Thymus (tissue), 11 donors: ENCODE measurements at regions not wholly inside any gene's neighbourhood (a gene's known extent, or its start where the extent isn't known, plus 50 kb on each side); places are given as distances from the start of the nearest gene placed in this dataset.
A peak's percentile ranks its signal among the peaks of the same experiment; 100 is the strongest.

ENCODE experiments used
- DNase-seq, 9 donors: peaks; one replicate each; pipeline ENCODE4 v3.0.0-alpha.2; 2013; ENCODE audit warnings: low spot score in 9 of 9, low read depth in 6 of 9, missing footprints in 1 of 9
- H3K27ac ChIP-seq, 2 donors: one replicate each; pipeline ENCODE4 v1.5.1; 2013; ENCODE audit warnings: control low read depth in 1 of 2, low read depth in 1 of 2, low read length in 1 of 2, mild to moderate bottlenecking in 1 of 2, moderate library complexity in 1 of 2
- H3K27me3 ChIP-seq, 2 donors: one replicate each; pipeline ENCODE4 v1.5.1; 2013; ENCODE audit warnings: low read length in 1 of 2; ENCODE audit not compliant: control insufficient read depth in 2 of 2, insufficient read depth in 1 of 2
- H3K36me3 ChIP-seq, 2 donors: one replicate each; pipeline ENCODE4 v1.5.1; 2013; ENCODE audit warnings: low read length in 1 of 2, mild to moderate bottlenecking in 1 of 2, moderate library complexity in 1 of 2; ENCODE audit not compliant: control insufficient read depth in 2 of 2, insufficient read depth in 2 of 2
- H3K4me1 ChIP-seq, 2 donors: one replicate each; pipeline ENCODE4 v1.5.1; 2013; ENCODE audit warnings: low read length in 2 of 2; ENCODE audit not compliant: control insufficient read depth in 2 of 2, insufficient read depth in 2 of 2
- H3K4me3 ChIP-seq, 2 donors: one replicate each; pipeline ENCODE4 v1.5.1; 2013; ENCODE audit warnings: low read length in 2 of 2, control low read depth in 1 of 2, mild to moderate bottlenecking in 1 of 2
- H3K9me3 ChIP-seq, 2 donors: one replicate each; pipeline ENCODE4 v1.5.1; 2013; ENCODE audit warnings: low read length in 1 of 2, mild to moderate bottlenecking in 1 of 2; ENCODE audit not compliant: control insufficient read depth in 2 of 2, insufficient read depth in 1 of 2
- WGBS: extraction: QIAGEN DNeasy Blood & Tissue Kit; methylation state at CpG from one replicate; pipeline ENCODE4 v1.1.7; 2013; 5-methylcytosine and 5-hydroxymethylcytosine counted together
- donor health status: healthy.

GRCh38 chr7:153152801-153153422 lies 393.4 kb downstream of the ACTR3B start:
- no peaks in the 10 kb centered on the region for H3K4me1 ChIP-seq
- 67% methylated on average over 8 of the region's 8 CpGs for WGBS
- H3K4me3 ChIP-seq = no peak overlapping the region
- H3K36me3 ChIP-seq = no peaks in the 10 kb centered on the region
- H3K27ac ChIP-seq = no peak overlapping the region
- no peaks in the 10 kb centered on the region for H3K9me3 ChIP-seq
- no peak for DNase-seq
- H3K27me3 ChIP-seq = no peaks in the 10 kb centered on the region

- WGBS = 22% methylated on average over 3 of the region's 3 CpGs
- H3K4me1 ChIP-seq = no peaks in the 10 kb centered on the region
- H3K9me3 ChIP-seq = no peaks in the 10 kb centered on the region
- no peaks in the 10 kb centered on the region for H3K27me3 ChIP-seq
- H3K36me3 ChIP-seq = no peaks in the 10 kb centered on the region
- H3K4me3 ChIP-seq = no peak overlapping the region
- H3K27ac ChIP-seq = no peak overlapping the region
- DNase-seq = no peak
These were observed 398.6 kb downstream of the ACTR3B start for GRCh38 chr7:153158149-153158548.

- Histone ChIP-seq H3K27ac (no peak overlapping the region), H3K4me3 (no peak overlapping the region), H3K36me3 (no peaks in the 10 kb centered on the region), H3K27me3 (no peaks in the 10 kb centered on the region), H3K4me1 (no peaks in the 10 kb centered on the region), H3K9me3 (peaks cover 0 to 12% of the 10 kb centered on the region in 2 donors)
- DNase-seq = no peak
- 95% methylated on average over 4 of the region's 4 CpGs for WGBS
These were observed 410.7 kb downstream of the ACTR3B start for GRCh38 chr7:153170287-153170686.

- Histone ChIP-seq H3K9me3 (no peaks in the 10 kb centered on the region), H3K4me3 (no peak overlapping the region), H3K27me3 (no peaks in the 10 kb centered on the region), H3K27ac (no peak overlapping the region), H3K4me1 (no peaks in the 10 kb centered on the region), H3K36me3 (no peaks in the 10 kb centered on the region)
- no peak for DNase-seq
These were observed 426.4 kb downstream of the ACTR3B start for GRCh38 chr7:153185936-153186335.

DNA sequence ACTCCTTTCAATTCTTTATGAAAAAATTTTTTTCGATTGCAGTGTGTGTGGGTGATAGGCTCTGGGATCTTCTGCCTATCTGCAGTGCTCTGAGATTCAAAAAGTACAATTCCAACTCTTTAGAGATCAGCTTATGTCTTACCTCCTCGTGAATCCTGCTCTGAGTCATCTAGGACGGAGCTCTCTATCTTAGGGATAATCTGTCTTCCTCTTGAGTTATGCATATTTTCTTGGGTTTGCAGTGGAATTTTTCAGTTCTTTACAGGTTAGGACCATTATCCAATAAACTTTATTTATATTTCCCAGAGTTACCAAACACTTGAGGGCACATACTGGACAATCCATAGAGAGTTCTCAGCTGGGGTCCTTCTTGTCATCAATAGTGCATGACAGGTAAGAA lies 428.6 kb downstream of the ACTR3B start:
- Histone ChIP-seq H3K27me3 (no peaks in the 10 kb centered on the region), H3K4me3 (no peak overlapping the region), H3K9me3 (no peaks in the 10 kb centered on the region), H3K27ac (no peak overlapping the region), H3K36me3 (no peaks in the 10 kb centered on the region), H3K4me1 (no peaks in the 10 kb centered on the region)
- 80% methylated on average over 3 of the region's 3 CpGs for WGBS
- DNase-seq = no peak

GRCh38 chr7:153188630-153189029 lies 429.1 kb downstream of the ACTR3B start:
- H3K36me3 ChIP-seq = no peaks in the 10 kb centered on the region
- no peaks in the 10 kb centered on the region for H3K4me1 ChIP-seq
- no peaks in the 10 kb centered on the region for H3K9me3 ChIP-seq
- WGBS = 94% methylated on average over 3 of the region's 3 CpGs
- no peaks in the 10 kb centered on the region for H3K27me3 ChIP-seq
- H3K27ac ChIP-seq = no peak overlapping the region
- H3K4me3 ChIP-seq = no peak overlapping the region
- DNase-seq = no peak

- H3K4me3 ChIP-seq = no peak overlapping the region
- H3K27me3 ChIP-seq = no peaks in the 10 kb centered on the region
- H3K27ac ChIP-seq = no peak overlapping the region
- no peaks in the 10 kb centered on the region for H3K9me3 ChIP-seq
- DNase-seq = peak in 2 of 9 donors; percentile 7 to 16
- H3K36me3 ChIP-seq = no peaks in the 10 kb centered on the region
- no peaks in the 10 kb centered on the region for H3K4me1 ChIP-seq
- 73% methylated on average over 3 of the region's 3 CpGs for WGBS
These were observed 430.9 kb downstream of the ACTR3B start for GRCh38 chr7:153190452-153190851.

DNA sequence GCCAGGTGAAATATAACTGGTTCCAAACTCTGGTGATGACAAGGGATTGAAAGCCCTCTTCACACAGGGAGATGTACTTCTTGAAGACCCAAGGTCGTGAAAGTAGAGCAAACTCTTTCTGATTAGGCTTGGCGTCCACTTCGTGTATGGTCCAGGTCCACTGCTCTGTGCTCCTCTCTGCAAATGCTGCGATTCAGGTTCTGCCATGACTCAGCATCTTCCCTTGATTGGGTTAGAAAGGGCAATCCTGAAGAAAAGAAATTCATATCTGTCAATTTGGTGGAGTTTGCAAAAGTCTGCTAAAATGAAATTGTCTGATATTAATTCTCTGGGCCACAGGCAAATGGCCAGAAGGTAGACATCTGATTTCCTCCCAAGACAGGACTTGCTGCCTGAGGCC lies 431.4 kb downstream of the ACTR3B start:
- no peak for DNase-seq
- no peaks in the 10 kb centered on the region for H3K27me3 ChIP-seq
- no peaks in the 10 kb centered on the region for H3K9me3 ChIP-seq
- no peaks in the 10 kb centered on the region for H3K4me1 ChIP-seq
- no peak overlapping the region for H3K27ac ChIP-seq
- H3K36me3 ChIP-seq = no peaks in the 10 kb centered on the region
- H3K4me3 ChIP-seq = no peak overlapping the region
- 88% methylated on average over 4 of the region's 4 CpGs for WGBS

DNA sequence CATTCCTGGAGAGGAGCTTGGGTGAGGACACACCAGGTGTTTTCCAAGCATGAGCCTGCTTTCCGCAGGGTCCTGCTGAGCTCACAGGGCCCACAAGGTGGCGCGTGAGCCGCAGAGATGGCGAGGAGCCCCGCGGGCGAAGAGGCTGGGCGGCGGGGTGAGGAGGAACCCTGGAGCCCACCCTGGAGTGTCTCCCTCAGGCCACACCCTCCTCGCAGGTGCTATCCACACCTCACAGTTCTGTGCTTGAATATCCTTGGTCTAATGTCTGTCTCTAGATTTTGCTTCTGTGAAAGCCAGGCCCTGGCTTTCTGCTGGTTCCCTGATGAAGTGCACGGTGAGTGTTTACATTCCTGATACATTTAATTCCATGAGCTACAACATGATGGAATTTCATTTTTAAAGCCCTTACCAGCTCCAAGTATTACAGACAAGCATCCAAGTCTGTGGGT lies 433.6 kb downstream of the ACTR3B start:
- Histone ChIP-seq H3K27me3 (no peaks in the 10 kb centered on the region), H3K36me3 (no peaks in the 10 kb centered on the region), H3K4me3 (no peak overlapping the region), H3K9me3 (no peaks in the 10 kb centered on the region), H3K4me1 (no peaks in the 10 kb centered on the region), H3K27ac (no peak overlapping the region)
- 14% methylated on average over 12 of the region's 12 CpGs for WGBS
- peak in 3 of 9 donors; percentile 4 to 10 (median 7) for DNase-seq
